ENCODE measurements at regions not wholly inside any gene's neighbourhood (a gene's known extent, or its start where the extent isn't known, plus 50 kb on each side); places are given as distances from the start of the nearest gene placed in this dataset.

- no peak for TF ChIP-seq GATA2 (IDR thresholded peaks at IDR 0.05; ENCODE audit: low read depth, low read length)
- TF ChIP-seq GATA3 (IDR thresholded peaks at IDR 0.05; ENCODE audit: low read depth, low read length) = no peak
Observed at GRCh38 chr12:89256060-89256459, 96.2 kb downstream of the DUSP6 start.
